ENCODE measurements at regions not wholly inside any gene's neighbourhood (a gene's known extent, or its start where the extent isn't known, plus 50 kb on each side); places are given as distances from the start of the nearest gene placed in this dataset.

- TF ChIP-seq MAX (IDR thresholded peaks at IDR 0.05) (no peak), KDM1A (IDR thresholded peaks at IDR 0.05; ENCODE audit: borderline replicate concordance, low read length) (no peak), CTCF (IDR thresholded peaks at IDR 0.05; ENCODE audit: control extremely low read depth in 1 of 3, insufficient read depth in 1 of 3, low read depth in 1 of 3, low read length in 3 of 3) (no peak), EZH2 (IDR thresholded peaks at IDR 0.05; ENCODE audit: low read depth, low read length, severe bottlenecking) (no peak), SP4 (IDR thresholded peaks at IDR 0.05; ENCODE audit: low read length) (no peak)
Observed at GRCh38 chr17:14738652-14738988, 437.7 kb downstream of the HS3ST3B1 start.

Measured in H1 (cell line).